ENCODE measurements at regions not wholly inside any gene's neighbourhood (a gene's known extent, or its start where the extent isn't known, plus 50 kb on each side); places are given as distances from the start of the nearest gene placed in this dataset.

DNA sequence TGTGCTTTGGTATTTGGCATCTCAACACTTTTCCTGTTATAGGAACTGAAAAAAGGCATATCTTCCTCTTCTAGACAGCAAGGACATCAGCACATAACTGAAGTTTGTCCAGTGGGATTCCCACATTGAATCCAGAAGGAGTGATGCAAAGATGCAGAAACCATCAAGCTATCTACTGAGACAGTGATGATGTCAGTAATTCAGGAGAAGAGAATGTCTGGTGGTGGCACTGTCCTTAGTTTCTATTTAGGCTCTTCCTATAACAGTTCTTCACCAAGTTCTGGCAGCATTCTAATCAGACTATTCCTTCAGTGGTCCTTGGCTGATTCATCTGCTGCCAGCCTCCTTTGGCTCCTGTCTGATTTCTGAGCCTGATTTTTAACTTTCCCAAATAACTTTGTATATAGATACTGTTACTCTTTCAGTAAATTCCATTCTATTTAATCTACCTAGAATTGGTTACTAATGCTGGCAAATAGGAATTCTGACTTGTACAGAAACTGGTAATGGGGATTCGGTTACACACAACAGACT lies 56.6 kb upstream of the AGPS start:
- TF ChIP-seq EZH2 (IDR thresholded peaks at IDR 0.05; ENCODE audit: borderline replicate concordance, low read length) = no peak
- TF ChIP-seq, protein P1, sequence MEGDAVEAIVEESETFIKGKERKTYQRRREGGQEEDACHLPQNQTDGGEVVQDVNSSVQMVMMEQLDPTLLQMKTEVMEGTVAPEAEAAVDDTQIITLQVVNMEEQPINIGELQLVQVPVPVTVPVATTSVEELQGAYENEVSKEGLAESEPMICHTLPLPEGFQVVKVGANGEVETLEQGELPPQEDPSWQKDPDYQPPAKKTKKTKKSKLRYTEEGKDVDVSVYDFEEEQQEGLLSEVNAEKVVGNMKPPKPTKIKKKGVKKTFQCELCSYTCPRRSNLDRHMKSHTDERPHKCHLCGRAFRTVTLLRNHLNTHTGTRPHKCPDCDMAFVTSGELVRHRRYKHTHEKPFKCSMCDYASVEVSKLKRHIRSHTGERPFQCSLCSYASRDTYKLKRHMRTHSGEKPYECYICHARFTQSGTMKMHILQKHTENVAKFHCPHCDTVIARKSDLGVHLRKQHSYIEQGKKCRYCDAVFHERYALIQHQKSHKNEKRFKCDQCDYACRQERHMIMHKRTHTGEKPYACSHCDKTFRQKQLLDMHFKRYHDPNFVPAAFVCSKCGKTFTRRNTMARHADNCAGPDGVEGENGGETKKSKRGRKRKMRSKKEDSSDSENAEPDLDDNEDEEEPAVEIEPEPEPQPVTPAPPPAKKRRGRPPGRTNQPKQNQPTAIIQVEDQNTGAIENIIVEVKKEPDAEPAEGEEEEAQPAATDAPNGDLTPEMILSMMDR (IDR thresholded peaks at IDR 0.05; ENCODE audit: low read length) = no peak
